Mucosa of gallbladder (tissue), 1 donor: ENCODE measurements at regions not wholly inside any gene's neighbourhood (a gene's known extent, or its start where the extent isn't known, plus 50 kb on each side); places are given as distances from the start of the nearest gene placed in this dataset.
"Not testable (repeated sequence)": the region's sequence is repeated elsewhere in the genome, so short reads cannot be mapped to it uniquely, and the experiment has no call there.

Source experiments
- DNase-seq: peaks from one replicate; pipeline ENCODE4 v3.0.0-alpha.2; 2020; ENCODE audit warnings: low spot score
- donor health status: DM: no; HTN: no; CAD: no.

DNA sequence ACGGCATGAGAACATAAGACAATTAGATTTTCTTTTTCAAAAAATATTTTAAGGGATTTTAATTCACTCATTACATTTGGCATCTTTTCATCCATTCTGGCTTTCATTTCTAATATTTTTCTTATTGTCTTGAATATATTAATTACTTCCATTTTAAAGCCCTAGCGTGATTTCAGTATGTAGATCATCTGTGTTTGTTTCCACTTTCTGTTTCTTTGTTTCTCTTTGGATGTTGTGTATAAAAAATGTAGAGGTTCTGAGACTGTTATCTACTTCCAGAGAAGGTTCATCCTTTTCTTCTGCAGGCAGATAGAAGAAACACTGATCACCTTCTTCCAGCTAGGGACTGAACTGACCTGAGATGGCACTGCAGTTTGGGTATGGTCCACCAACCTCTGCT lies 664.4 kb upstream of the SLC39A10 start:
- no peak for DNase-seq

DNA sequence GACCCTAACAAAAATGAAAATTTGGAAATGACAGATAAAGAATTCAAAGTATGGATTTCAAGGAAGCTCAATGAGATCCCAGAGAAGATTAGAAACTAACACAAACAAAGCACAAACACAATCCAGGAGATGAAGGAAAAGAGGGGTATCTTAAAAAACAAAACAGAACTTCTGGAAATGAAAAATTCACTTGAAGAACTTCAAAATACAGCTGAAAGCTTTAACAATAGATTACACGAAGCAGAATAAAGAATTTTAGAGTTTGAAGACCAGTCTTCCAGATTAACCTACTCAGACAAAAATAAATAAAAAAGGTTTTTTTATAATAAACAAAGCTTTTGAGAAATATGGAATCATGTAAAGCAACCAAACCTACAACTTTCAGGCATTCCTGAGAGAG lies 671.8 kb upstream of the SLC39A10 start:
- no peak for DNase-seq

DNA sequence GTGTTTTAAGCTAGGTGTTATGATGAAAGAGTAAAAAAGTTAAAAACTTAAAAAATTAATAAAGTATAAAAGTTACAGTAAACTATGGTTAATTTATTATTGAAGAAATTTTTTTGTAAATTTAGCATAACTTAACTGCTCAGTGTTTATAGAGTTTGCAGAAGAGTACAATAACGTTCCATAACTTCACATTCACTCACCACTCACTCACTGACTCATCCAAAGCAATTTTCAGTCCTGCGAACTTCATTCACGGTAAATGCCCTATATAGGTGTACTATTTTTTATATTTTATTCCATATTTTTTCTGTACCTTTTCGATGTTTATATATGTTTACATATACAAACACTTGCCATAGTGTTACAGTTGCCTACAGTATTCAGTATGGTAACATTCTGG lies 694.8 kb upstream of the SLC39A10 start:
- no peak for DNase-seq

DNA sequence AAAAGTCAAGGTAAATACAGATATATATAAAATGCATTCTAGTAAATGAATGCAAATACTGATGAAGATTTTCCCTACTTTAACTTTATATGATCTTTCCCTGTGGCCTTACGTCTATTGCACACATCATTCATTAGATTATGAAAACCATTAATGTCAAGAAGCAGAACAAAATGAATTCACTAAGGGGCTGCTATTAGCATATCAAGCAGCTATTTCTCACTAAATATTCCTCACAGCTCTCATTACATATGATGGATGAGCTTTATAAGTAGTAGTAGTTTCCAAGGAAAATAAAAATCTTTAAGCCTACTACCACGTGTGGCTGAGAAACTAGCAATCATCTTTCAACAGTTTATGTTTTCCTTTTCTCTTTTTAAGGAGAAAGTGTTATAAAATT lies 702.8 kb upstream of the SLC39A10 start:
- DNase-seq = no peak

DNA sequence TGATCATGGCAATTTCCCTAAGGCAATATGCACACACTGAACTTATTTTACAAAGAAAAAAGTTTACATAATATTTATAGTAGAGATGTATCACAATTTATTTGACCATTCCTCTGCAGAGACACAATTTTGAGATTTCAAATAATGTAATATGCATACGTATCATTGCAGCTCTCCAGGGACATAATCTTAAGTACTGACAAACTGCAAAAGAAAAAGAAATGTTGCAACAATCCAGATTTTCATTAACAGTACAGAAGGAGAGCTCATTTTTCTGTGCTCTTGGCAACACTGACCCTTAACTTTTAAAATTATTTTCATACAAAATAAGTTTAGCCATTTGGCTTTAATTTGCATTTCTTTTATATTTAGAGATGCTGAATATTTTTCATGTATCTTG lies 710.2 kb upstream of the SLC39A10 start:
- DNase-seq = no peak

DNA sequence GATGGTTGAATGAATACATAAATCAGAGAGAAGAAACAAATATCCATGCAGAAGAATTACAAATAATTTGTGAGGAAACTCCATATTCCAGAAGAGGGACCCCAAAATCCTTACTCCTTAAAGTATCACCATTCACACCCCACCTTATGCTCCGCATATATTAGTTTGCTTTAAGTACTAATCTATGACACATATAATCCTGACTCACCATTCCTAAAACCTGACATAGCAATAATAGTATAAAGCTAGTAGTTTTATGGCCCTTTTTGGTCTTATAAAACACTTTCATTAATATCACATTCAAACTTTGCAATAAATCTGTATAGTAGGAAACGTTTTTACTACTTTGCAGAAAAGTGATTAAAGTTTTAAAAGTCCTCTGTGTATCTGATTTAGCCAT lies 719.0 kb upstream of the SLC39A10 start:
- DNase-seq = no peak

DNA sequence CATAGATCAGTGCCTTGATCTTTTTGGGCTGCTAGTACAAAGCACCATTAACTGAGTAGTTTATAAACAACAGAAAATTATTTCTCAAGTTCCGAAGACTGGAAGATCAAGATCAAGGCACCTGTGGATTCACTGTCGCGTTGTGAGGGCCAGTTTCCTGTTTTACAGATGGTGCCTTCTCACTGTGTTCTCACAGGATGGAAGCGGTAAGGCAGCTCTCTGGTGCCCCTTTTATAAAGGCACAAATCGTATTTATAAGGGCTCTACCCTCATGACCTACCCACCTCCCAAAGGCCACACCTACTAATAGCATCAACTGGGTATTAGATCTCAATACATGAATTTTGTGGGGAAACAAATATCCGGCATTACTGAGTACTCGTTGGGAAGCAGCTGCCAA lies 729.5 kb upstream of the SLC39A10 start:
- no peak for DNase-seq

DNA sequence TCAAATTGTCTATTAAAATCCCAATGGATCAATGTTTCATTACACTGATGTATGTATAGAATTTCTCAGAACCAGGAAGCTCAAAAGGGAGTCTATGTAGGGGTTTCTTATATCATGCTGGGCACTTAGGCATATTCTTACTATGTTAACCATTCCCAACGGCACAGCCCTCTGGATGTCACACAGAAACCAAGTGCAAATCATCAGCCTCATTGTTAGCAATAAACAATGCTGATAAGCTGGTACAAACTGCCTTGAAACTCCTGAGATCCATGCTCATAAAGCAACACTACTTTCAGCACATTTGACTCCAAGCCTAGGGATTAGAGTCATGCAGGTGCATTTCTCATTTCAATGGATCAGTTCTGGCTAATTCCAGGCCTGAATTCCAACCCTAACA lies 730.2 kb upstream of the SLC39A10 start:
- DNase-seq = no peak

DNA sequence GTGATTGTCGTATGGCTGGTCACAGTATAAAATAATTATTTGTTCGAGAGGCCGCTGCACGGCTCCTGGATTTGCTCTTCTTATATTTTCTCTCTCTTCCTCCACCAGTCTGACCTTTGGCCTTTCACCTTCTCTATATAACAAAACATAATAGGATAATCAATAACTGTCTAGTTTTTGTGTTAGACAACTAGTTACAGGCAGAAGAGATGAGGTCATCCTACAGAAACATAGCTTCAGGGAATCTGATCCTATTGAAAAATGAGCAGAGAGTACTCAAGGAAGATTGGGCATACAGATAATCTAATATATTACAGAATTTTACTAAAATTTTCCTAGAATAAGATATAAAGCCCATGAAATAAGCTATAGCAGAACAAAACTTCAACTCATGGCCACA lies 731.3 kb upstream of the SLC39A10 start:
- DNase-seq = no peak

DNA sequence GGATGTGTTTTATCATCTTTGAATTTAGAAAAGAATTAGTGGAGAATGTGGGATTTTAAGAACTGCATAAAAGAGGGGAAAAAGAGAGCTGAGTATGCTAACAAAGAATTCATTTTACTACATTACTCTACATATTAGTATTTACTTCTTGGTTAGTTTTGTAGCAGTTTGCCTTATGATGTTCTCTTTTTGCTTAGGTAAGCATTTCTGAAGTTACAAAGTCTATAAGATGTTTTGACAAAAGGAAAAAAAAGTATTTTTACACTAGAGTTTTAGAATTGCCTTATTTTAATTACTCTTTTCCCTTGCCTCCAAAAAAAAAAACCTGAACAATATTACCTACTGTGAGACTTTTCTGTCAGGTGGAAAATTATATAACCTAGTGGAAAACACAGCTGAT lies 739.5 kb upstream of the SLC39A10 start:
- DNase-seq = no peak

DNA sequence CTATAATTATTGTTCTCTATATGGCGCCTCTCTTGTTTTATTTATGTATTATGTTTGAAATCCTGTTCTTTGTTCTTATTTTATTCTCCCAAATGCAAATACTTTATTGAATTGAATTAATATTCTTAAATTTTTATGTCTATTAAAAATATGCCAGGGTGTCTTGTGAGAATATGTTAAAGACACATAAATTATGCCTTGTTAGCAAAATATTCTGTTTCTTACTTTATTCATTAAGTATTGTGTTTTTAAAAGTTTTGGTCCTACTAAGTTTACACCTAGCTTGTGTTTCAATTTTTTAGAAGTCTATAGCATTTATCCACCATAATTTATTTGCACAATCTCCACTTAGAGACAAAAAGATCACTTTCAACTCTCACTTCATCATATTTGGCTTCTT lies 741.5 kb upstream of the SLC39A10 start:
- DNase-seq = no peak

DNA sequence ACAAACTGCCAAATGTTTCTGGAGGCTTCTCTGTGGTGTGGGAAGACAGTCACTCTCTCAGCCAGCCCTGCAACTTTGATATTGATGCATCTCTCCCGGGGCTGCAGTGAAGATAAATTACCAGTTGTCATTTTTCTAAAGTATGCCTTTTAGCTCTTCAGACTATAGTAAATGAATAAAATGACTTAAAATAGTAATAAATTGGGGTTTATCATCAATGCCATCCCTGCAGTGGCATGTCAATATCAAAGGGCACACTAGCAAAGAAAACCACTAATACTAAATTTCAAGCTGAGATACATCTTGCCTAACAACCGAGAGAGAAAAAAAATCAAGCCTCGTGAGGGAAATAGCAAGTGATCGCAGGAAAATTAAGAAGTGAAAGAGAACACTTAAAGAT lies 749.5 kb upstream of the SLC39A10 start:
- DNase-seq = no peak

DNA sequence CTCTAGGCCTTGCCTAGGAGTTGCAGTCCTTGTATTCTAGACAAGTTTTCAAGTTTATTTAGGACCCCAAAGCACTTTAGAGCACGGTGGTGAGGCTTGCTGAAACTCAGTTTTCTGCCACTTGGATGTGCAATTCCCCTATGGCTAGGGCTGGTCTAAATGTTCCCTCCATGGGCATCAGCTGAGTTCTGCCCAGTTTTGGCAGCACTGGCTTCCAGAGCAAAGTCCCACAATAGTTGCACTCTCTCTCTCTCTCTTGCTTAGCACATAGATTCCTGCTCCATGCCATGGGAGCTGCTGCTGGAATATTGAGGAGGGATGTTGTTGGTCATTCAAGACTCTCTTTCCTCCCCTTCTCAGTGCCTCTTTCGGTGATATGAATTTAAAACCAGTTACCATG lies 760.2 kb upstream of the SLC39A10 start:
- no peak for DNase-seq

DNA sequence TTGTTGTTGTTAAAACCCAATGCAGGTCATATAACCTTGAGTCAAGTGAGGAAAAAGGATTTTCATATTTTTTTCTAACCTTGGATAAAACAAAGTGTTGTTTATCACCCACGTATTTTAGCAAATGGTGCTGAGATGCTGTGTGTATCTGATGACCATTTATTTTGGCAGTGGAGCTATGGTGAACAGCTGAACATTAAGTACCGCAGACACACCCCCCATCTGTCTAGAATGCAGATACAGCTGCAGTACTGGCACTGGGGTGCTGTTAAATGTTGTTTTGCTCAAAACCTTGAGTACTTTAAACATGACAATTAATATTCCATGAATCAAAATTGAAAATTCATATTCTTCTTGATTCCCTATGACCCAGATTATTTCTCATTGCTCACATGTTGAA lies 773.3 kb upstream of the SLC39A10 start:
- DNase-seq = no peak

DNA sequence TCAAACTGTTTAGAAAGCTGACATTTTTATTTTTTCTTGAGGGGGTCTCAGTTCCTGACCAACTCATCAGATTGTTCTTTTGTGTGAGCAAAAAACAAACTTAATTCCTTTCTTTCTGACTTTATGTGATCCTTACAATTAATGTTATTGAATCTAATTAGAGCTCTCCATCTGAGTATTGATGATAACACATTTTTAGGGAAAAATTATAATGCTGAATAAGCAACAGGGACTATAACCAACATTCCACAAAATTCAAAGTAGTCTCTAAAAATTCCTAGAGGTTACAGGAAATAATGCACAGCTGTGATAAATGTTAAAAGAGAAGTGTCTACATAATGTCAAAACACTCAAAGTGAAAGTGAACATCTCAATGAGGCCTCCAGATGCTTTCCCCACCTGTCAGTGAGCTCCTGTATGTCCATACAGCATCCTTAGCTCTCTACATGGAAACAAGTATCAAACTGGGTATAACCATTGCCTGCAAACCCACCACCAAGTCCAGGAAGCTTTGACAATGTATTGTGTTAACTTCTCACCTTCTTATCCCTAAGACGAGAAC lies 786.0 kb upstream of the SLC39A10 start:
- DNase-seq = no peak

DNA sequence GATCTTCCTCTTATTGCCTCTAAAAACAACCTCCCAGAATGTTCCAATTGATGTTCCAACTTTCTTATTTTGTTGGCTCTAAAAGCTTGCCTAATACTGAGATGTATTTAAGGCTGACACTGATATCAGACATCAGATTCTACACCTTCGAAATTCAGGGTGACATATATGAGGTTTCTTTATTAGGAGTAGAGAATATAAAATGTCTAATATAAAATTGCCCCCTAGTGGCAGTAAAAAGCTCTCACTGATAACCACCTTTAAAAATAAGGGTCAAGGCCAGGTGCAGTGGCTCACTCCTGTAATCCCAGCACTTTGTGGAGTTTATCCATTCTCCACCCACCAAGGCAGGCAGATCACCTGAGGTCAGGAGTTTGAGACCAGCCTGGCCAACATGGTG lies 789.7 kb upstream of the SLC39A10 start:
- no peak for DNase-seq

DNA sequence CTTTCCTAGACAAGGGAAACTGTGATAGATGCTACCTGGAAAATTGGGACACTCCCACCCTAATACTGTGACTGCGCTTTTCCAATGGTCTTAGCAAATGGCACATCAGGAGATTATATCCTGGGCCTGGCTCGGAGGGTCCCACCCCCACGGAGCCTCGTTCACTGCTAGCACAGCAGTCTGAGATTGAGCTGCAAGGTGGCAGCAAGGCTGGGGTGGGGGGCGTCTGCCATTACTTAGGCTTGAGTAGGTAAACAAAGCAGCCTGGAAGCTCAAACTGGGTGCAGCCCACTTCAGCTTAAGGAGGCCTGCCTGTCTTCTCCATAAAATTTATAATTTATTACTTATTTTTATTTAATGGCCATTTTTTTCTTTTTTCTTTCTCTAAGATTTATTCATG lies 802.1 kb upstream of the SLC39A10 start:
- DNase-seq = no peak

DNA sequence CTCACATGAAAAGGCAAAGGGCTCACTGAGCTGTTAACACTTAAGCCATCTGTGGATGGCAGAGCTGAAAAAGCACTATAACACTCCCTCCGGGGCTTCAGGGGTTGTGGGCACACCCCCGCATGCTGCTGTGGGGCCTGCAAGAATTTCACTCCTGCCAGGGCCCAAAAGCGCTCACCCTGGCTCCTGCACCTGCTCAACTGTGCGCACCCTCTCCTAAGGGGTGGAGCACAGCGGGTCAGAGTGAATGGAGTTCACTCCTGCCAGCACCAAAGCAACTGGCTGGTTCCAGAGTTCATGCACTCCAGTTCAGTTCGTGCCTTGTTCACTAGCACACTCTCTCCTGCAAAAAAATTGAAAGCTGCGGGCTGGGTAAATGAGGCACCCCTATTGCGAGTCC lies 814.2 kb upstream of the SLC39A10 start:
- no peak for DNase-seq

DNA sequence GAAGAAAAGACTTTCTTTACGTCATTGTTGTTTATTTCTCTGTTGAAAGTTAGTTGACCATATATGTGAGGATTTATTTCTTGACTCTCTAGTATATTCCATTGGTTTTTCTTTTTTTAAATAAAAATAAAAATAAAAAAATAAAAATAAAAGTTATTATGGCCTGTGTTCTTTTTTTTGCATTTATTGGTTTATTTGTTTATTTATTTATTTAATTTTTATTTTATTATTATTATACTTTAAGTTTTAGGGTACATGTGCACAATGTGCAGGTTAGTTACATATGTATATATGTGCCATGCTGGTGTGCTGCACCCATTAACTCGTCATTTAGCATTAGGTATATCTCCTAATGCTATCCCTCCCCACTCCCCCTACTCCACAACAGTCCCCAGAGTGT lies 822.7 kb upstream of the SLC39A10 start:
- not testable (repeated sequence) for DNase-seq

DNA sequence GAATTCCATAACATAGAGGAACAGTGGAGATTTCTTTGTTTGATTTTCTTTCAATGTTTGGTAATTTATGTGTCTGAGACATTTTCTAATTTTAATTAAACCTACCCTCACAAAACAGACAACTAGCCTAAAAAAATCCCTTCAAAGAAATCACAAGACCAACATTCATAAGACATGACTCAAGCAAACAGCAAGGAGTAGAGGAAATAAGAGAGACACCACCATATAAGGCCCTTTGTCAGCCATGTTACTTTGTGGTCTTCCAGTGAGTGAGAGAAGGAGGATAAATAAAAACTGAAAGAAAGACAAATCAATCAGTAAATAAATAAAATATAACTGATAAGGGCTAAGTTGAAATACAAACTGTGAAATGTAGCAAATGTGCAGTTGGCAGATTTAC lies 830.8 kb upstream of the SLC39A10 start:
- DNase-seq = no peak

DNA sequence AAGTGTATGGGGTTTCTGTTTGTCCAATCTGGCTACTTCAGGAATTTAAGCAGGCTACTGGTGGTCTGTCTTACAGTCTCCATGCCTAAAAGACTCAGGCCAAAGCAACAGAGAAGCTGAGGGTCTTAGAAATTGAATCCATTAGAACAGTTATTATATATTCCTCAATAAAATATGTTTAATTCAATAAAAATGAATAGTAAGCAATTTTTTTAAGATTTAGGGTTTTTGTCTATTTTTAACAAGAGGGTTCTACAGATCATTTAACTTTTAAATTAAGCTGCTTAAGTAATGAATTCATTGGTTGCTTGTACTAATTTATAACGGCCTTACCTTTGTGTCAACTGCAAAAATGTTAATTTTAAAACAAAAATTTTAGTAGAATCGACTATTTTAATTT lies 832.6 kb upstream of the SLC39A10 start:
- no peak for DNase-seq

DNA sequence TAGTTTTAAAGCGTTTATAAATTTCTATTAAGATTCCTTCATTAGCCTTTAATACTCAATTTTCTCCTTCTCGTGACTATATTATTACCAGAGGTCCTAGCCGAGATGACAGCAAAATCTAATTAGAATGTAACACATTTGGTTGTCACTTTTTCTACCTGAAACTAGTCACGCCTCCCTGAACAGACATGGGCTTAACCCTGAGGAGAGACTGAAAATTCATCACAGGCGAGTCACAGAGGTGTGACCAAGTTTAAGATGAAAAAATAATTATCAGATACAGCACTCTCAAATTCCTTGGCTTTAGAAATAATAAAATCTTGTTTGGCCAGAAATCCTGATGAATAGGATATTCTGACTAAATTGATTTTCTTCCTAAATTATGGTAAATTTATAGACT lies 834.4 kb upstream of the SLC39A10 start:
- DNase-seq = no peak

DNA sequence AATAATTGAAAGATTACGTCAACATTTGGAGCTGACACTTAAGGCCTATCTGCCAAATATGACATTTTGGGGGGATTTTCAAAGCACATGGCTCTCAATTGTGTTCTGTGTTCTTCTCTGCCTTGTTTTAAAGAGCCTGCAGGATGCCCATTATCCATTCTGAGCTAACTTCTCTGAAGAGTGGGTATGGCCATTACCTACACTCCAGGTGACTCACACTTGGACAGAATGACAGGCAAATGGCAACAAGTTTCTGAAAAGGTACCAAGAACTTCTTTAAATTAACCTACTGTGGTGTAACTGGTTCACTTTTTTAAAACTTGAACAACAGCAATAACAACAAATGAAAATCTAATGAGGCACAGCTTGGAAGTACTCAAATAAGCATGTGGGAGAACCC lies 834.9 kb upstream of the SLC39A10 start:
- DNase-seq = no peak

DNA sequence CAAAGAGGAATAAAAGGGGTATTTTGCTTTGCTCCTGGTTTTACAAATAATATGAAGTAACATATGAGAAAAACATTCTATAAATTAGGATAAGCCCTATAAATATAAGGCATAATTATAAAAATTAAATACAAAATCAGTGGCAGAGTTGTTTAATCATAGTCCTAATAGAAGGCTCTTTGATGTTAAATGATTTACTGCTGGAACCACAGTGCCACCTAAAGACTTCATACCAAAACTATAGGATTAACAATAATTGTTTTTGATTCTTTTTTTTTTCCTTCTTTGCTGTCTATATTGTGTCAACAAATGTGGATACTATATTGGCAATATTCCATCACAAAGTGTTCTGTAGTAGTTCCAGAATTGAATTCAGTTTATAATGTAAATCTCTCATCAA lies 837.7 kb upstream of the SLC39A10 start:
- DNase-seq = no peak

DNA sequence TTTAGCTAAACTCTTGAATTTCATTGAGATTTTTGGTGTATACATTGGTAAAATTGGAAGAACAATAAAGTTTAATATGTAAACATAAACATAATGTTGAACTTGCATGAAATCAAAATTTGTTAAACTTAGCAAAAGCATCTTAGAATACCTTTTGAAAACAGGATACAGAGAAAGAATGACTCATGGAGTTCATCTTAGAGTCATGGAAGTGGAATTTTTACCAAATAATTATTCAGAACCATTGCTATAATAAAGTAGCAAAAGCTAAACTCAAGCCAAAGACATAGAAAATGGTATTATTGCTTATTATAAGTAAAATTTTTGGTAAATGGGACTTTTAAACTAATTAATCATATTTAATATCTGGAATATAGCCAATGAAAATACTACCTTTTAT lies 841.6 kb upstream of the SLC39A10 start:
- no peak for DNase-seq
